Adrenal gland (tissue), 5 donors: ENCODE measurements at regions not wholly inside any gene's neighbourhood (a gene's known extent, or its start where the extent isn't known, plus 50 kb on each side); places are given as distances from the start of the nearest gene placed in this dataset.

Experiments
- CTCF ChIP-seq, 6 experiments: fragments of 450-650 bp in 4 of 6; fragments of 200-600 bp in 2 of 6; sonication (generic) in 1 of 6; IDR thresholded peaks; 1 replicate in 5 of 6; 2 replicates in 1 of 6; pipeline versions ENCODE4 v1.5.1 to v1.8.0; 2016 to 2021; ENCODE audit warnings: antibody characterized with exemption in 6 of 6, mild to moderate bottlenecking in 2 of 6, moderate library complexity in 1 of 6
- POLR2A ChIP-seq, 2 donors: fragments of 450-650 bp; IDR thresholded peaks; one replicate each; pipeline ENCODE4 v1.6.1; 2017; ENCODE audit warnings: antibody characterized with exemption in 2 of 2, mild to moderate bottlenecking in 2 of 2, moderate library complexity in 1 of 2
- donor health status: DM: no; HTN: no; CAD: no.

- no peak for TF ChIP-seq CTCF (IDR thresholded peaks at IDR 0.05)
- no peak for TF ChIP-seq POLR2A (IDR thresholded peaks at IDR 0.05)
Measured at GRCh38 chr6:163878698-163879097, 464.2 kb downstream of the QKI start.
